ENCODE measurements at regions not wholly inside any gene's neighbourhood (a gene's known extent, or its start where the extent isn't known, plus 50 kb on each side); places are given as distances from the start of the nearest gene placed in this dataset.
A peak's percentile ranks its signal among the peaks of the same experiment; 100 is the strongest.
"Not testable (repeated sequence)": the region's sequence is repeated elsewhere in the genome, so short reads cannot be mapped to it uniquely, and the experiment has no call there.

GRCh38 chr5:177664737-177665136 is 64.8 kb downstream of the B4GALT7 start:
- H3K9me3 Mint-ChIP-seq, DNase-seq, ATAC-seq, H3K27me3 Mint-ChIP-seq, H3K36me3 Mint-ChIP-seq, H3K4me3 Mint-ChIP-seq, POLR2A ChIA-PET, H3K27ac Mint-ChIP-seq: not testable (repeated sequence)
- H3K4me1 Mint-ChIP-seq: peaks cover 12 to 16% (median 14%) of the 10 kb centered on the region in 4 donors

DNA sequence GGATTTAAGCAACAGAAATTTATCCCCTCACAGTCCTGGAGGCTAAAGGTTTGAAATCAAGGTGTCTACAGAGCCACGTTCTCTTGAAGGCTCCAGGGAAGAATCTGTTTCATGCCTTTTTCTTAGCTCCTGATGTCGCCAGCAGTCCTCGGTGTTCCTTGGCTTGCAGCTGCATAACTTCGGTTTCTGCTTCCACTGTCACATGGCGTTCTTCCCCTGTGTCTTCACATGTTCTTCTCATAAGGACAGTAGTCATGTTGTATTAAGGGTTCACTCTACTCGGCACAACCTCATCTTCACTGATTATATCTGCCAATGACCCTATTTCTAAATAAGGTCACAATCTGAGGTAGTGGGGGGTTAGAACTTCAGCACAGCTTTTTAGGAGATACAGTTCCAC is 65.2 kb downstream of the B4GALT7 start:
- H3K4me1 Mint-ChIP-seq: peaks cover 11 to 18% (median 16%) of the 10 kb centered on the region in 4 donors
- DNase-seq, H3K27ac Mint-ChIP-seq, H3K9me3 Mint-ChIP-seq, H3K4me3 Mint-ChIP-seq, ATAC-seq, H3K36me3 Mint-ChIP-seq, POLR2A ChIA-PET, H3K27me3 Mint-ChIP-seq: not testable (repeated sequence)

DNA sequence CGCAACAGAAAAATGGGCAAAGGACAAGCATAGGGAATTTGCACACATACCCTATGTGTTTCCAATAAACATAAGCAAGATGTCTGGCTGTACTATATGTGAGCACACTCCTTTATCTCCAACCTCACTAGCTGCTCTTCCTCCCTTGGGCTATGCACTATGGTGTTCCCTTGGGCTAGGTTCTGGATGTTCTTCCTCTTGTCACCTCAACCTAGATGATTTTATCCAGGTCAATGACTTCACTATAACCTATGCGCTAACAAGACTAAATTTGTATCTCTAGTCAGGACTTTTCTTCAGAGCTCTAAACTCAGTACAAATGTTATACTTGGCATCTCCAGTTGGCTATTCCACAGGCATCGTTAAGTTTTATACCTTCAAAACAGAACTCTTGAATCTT is 66.0 kb downstream of the B4GALT7 start:
- H3K27ac Mint-ChIP-seq, H3K36me3 Mint-ChIP-seq, H3K27me3 Mint-ChIP-seq, POLR2A ChIA-PET, DNase-seq, H3K9me3 Mint-ChIP-seq, ATAC-seq: not testable (repeated sequence)
- H3K4me1 Mint-ChIP-seq: peaks cover 11 to 21% (median 17%) of the 10 kb centered on the region in 4 donors
- H3K4me3 Mint-ChIP-seq: peak overlapping the region in 1 of 10 donors; percentile 29

DNA sequence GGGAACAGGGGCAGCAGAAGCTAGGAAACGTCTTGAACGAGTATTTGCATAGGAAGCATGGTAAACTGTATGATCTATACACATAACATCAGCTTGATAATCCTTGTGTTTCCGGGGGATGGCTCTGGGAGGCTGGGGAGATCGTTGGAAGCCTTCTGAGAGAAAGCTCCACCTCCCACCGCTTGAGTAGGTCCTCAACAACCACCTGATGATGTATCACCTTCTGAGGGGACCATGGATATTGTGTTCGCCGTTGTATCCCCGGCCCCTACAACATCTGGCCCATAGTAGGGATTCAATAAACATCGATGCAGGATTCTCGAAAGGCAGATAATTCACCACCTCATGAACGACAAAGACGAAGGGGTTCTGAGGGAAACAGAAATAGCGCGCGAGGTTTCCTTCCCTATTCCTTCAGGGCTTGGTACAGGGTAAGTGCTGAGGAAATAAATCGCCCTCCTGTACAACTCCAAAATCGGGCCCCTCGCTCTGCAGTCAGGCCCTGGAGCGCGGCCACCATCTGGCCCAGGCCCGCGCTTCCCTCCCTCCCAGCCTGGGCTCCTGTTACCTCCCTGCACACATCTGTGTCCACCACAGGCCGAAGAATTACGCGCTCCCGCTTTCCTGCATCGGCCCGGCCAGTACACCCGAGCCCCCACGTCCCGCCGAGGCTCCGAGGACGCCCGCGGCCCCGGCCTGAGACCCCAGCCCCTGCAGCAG is 71.3 kb downstream of the B4GALT7 start:
- H3K36me3 Mint-ChIP-seq: not testable (repeated sequence)
- peak in 3 of 10 donors; percentile 7 to 20 (median 19) for DNase-seq
- peak overlapping the region in 2 of 10 donors; percentile 26 to 36 for H3K4me3 Mint-ChIP-seq

DNA sequence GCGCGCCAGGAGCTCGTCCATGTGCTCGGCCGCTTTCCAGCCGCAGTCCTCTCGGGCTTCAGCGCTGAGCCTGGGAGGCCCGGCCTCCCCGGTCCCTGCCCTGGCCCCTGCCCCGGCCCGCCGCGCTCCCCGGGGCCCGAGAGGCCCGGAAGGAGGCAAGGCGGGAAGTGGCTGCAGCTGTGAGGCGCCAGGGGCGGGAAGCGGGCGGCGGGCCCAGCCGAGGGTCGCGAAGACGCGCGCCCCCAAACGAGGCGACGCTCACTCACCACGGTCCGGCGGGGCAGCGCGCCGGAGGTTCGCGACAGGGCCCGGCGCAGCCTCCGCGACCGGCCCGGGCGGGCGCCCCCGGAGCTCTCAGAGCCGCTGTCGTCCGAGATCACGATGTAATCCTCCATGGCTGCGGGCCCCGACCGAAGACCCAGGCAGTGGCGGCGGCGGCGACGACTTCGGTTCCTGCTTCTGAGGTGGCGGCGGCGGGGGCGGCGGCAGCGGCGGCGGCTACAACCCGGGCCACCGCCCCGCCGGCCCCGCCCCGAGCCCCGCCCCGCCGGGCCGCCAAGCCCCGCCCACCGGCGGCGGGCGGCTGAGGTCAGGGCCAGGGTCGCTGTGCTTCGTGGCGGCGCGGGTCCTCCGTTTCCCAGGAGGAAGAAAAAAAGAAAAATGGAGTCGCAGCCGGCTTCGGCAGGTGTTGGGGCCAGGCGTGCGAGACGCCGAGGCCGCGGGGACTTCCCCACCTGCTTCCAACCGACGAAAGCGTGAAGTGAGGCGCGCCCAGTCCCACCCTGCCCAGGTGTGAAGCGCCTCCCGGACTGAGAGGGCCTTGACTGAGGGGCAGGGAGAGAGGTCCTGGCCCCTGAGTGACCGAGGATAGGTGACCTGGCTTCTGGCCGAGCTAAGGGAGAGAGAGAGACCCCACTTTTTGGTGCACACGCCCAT is 72.1 kb downstream of the B4GALT7 start:
- H3K27me3 Mint-ChIP-seq, H3K4me1 Mint-ChIP-seq, H3K9me3 Mint-ChIP-seq, POLR2A ChIA-PET, H3K36me3 Mint-ChIP-seq: not testable (repeated sequence)
- peak overlapping the region in 3 of 10 donors; percentile 24 to 57 (median 47) for H3K4me3 Mint-ChIP-seq
- ATAC-seq: peak; percentile 80 to 82
- DNase-seq: peak; percentile 44 to 84 (median 68)
- H3K27ac Mint-ChIP-seq: peak overlapping the region in 1 of 10 donors; percentile 22

More for the DNA sequence above, 71.3 kb downstream of the B4GALT7 start:
- POLR2A ChIA-PET, H3K9me3 Mint-ChIP-seq, H3K27ac Mint-ChIP-seq, H3K27me3 Mint-ChIP-seq, H3K4me1 Mint-ChIP-seq: not testable (repeated sequence)
- ATAC-seq: peak; percentile 29 to 41
